Progenitor cell of endocrine pancreas (in vitro differentiated cells): ENCODE measurements at regions not wholly inside any gene's neighbourhood (a gene's known extent, or its start where the extent isn't known, plus 50 kb on each side); places are given as distances from the start of the nearest gene placed in this dataset.

Source experiments
- DNase-seq: peaks from one replicate; pipeline ENCODE4 v3.0.0; 2021; ENCODE audit warnings: low spot score; ENCODE audit not compliant: unreplicated experiment
- H3K27ac Mint-ChIP-seq: 2 replicates; pipeline ENCODE4 v1.8.0; 2021; ENCODE audit warnings: mild to moderate bottlenecking, moderate library complexity, mixed read lengths
- H3K27me3 Mint-ChIP-seq: 2 replicates; pipeline ENCODE4 v1.8.0; 2021; ENCODE audit warnings: mixed read lengths
- H3K36me3 Mint-ChIP-seq: 2 replicates; pipeline ENCODE4 v1.8.0; 2022; ENCODE audit warnings: mixed read lengths; ENCODE audit not compliant: insufficient read depth
- H3K4me1 Mint-ChIP-seq: 2 replicates; pipeline ENCODE4 v1.8.0; 2021; ENCODE audit warnings: low read depth, mixed read lengths
- H3K4me3 Mint-ChIP-seq: 2 replicates; pipeline ENCODE4 v1.8.0; 2021; ENCODE audit warnings: low read depth, mild to moderate bottlenecking, moderate library complexity, mixed read lengths
- H3K9me3 Mint-ChIP-seq: 2 replicates; pipeline ENCODE4 v1.8.0; 2021; ENCODE audit warnings: low read depth, mixed read lengths
- TF ChIP-seq, protein P1 (sequence below): fragments of 200-600 bp; sonication (generic); IDR thresholded peaks from one replicate; pipeline ENCODE4 v1.5.0; 2021; ENCODE audit warnings: antibody characterized with exemption, mild to moderate bottlenecking; ENCODE audit not compliant: unreplicated experiment

DNA sequence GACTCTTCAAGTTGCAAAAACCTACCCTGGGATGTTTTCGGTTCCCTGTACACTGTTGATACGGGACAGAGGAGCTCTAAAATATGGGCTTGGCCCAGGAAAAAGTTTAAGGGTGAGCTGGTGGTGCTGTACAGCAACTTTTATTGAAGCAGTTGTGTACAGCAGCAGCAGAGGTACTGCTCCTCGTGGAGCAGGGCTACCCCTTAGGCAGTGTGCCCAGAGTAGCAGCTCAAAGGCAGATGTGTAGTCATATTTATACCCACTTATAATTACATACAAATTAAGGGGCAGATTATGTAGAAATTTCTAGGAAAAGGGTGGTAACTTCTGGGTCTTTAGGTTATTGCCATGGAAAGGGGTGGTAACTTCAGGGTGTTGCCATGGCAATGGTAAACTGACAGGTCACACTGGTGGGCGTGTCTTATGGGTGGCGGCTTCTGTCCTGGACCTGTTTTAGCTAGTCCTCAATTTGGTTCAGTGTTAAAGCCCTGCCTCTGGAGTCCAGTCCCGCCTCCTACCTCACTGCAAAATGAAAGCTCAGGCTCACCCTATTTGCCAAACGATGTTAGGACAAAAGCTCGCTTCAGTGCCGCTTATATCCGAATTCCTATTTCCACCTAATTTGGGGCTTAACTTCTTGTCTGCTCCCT, 203.2 kb downstream of the ETAA1 start:
- Mint-ChIP-seq H3K36me3 (peaks cover 1% of the 10 kb centered on the region), H3K9me3 (peaks cover 4% of the 10 kb centered on the region), H3K27ac (no peak overlapping the region), H3K4me3 (no peak overlapping the region), H3K27me3 (no peaks in the 10 kb centered on the region), H3K4me1 (no peaks in the 10 kb centered on the region)
- no peak for DNase-seq
- TF ChIP-seq, protein P1, sequence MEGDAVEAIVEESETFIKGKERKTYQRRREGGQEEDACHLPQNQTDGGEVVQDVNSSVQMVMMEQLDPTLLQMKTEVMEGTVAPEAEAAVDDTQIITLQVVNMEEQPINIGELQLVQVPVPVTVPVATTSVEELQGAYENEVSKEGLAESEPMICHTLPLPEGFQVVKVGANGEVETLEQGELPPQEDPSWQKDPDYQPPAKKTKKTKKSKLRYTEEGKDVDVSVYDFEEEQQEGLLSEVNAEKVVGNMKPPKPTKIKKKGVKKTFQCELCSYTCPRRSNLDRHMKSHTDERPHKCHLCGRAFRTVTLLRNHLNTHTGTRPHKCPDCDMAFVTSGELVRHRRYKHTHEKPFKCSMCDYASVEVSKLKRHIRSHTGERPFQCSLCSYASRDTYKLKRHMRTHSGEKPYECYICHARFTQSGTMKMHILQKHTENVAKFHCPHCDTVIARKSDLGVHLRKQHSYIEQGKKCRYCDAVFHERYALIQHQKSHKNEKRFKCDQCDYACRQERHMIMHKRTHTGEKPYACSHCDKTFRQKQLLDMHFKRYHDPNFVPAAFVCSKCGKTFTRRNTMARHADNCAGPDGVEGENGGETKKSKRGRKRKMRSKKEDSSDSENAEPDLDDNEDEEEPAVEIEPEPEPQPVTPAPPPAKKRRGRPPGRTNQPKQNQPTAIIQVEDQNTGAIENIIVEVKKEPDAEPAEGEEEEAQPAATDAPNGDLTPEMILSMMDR, result no peak

- Mint-ChIP-seq H3K9me3 (peaks cover under 1% of the 10 kb centered on the region), H3K4me1 (no peaks in the 10 kb centered on the region), H3K27ac (no peak overlapping the region), H3K36me3 (peaks cover 1% of the 10 kb centered on the region), H3K27me3 (no peaks in the 10 kb centered on the region), H3K4me3 (no peak overlapping the region)
- TF ChIP-seq, protein P1, result no peak
- no peak for DNase-seq
Measured at GRCh38 chr2:67600946-67601345, 203.8 kb downstream of the ETAA1 start.

DNA sequence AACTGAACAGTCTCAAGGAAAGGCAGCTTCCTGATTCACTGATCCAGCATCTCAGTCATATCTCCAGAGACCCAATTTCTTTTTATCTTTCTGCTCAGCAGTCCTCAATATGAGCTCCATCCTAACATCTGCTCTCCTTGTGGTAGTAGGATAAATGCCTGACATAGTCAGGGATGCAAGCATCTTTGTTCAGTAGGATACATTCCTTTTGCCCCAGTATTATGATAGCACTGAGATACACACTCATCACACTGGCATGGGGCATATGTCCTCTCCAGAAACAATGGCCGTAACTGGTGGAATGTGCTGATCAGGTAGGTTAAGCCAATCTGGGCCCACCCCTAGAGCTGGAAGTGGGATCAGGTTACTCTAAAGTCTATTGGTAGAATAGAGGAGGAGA, 207.2 kb downstream of the ETAA1 start:
- TF ChIP-seq, protein P1, result no peak
- H3K4me3 Mint-ChIP-seq, result no peak overlapping the region
- H3K4me1 Mint-ChIP-seq, result no peaks in the 10 kb centered on the region
- no peak for DNase-seq
- no peaks in the 10 kb centered on the region for H3K27me3 Mint-ChIP-seq
- H3K36me3 Mint-ChIP-seq, result no peaks in the 10 kb centered on the region
- peaks cover 10% of the 10 kb centered on the region for H3K9me3 Mint-ChIP-seq
- H3K27ac Mint-ChIP-seq, result no peak overlapping the region

GRCh38 chr2:67612576-67613042, 215.5 kb downstream of the ETAA1 start:
- Mint-ChIP-seq H3K27ac (no peak overlapping the region), H3K4me1 (peaks cover 11% of the 10 kb centered on the region), H3K27me3 (no peaks in the 10 kb centered on the region), H3K36me3 (no peaks in the 10 kb centered on the region), H3K9me3 (peaks cover 9% of the 10 kb centered on the region), H3K4me3 (no peak overlapping the region)
- DNase-seq, result no peak
- TF ChIP-seq, protein P1, result no peak

GRCh38 chr2:67613227-67613626, 216.1 kb downstream of the ETAA1 start:
- no peak for DNase-seq
- no peak overlapping the region for H3K27ac Mint-ChIP-seq
- no peak overlapping the region for H3K4me3 Mint-ChIP-seq
- peaks cover 11% of the 10 kb centered on the region for H3K4me1 Mint-ChIP-seq
- H3K9me3 Mint-ChIP-seq, result peaks cover 4% of the 10 kb centered on the region
- no peaks in the 10 kb centered on the region for H3K36me3 Mint-ChIP-seq
- no peaks in the 10 kb centered on the region for H3K27me3 Mint-ChIP-seq
- TF ChIP-seq, protein P1, result no peak
